K562 (cell line): ENCODE measurements at regions not wholly inside any gene's neighbourhood (a gene's known extent, or its start where the extent isn't known, plus 50 kb on each side); places are given as distances from the start of the nearest gene placed in this dataset.

Source experiments
- CBFA2T3 ChIP-seq: fragments of 450-650 bp; IDR thresholded peaks from 2 replicates; pipeline ENCODE4 v1.6.1; 2017
- MYNN ChIP-seq, 2 experiments: sonication (generic); formaldehyde crosslinking in 1 of 2; IDR thresholded peaks; 2 replicates each; pipeline versions ENCODE4 v1.5.0 to v1.6.1; 2016 to 2020; ENCODE audit warnings: antibody characterized with exemption in 1 of 2, missing genetic modification reagents in 1 of 2
- NONO ChIP-seq, 2 experiments: fragments of 200-400 bp in 1 of 2; fragments of 450-650 bp in 1 of 2; formaldehyde crosslinking in 1 of 2; IDR thresholded peaks; 2 replicates each; pipeline ENCODE4 v1.6.1; 2017; ENCODE audit warnings: low read depth in 2 of 2, mild to moderate bottlenecking in 2 of 2, moderate library complexity in 2 of 2, low read length in 1 of 2

DNA sequence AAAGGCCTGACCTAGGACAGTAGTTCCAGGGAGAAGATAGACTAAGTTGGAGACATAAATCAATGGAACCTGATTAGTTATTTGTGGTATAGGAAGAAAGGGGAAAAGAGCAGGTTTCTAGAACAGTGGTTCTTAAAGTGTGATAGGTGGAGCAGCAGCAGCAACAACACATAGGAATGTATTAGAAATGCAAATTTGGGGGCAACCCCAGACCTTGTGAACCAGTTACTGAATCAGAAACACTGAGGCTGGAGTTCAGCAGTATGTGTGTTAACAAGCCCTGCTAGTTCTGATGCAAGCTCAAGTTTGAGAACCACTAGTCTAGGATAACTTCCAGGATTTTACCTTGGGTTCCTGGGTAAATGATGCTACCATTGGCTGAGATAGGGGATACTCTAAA, 308.7 kb downstream of the EMP1 start:
- no peak for TF ChIP-seq MYNN (IDR thresholded peaks at IDR 0.05)
- no peak for TF ChIP-seq MYNN (CRISPR knock-in tag; IDR thresholded peaks at IDR 0.05)
- TF ChIP-seq NONO (IDR thresholded peaks at IDR 0.05; ENCODE audit: low read depth in 2 of 2, low read length in 1 of 2): no peak
- no peak for TF ChIP-seq CBFA2T3
